ENCODE measurements at regions not wholly inside any gene's neighbourhood (a gene's known extent, or its start where the extent isn't known, plus 50 kb on each side); places are given as distances from the start of the nearest gene placed in this dataset.

GRCh38 chr2:155692856-155693255, 639.7 kb downstream of the NR4A2 start (continued):
- TF ChIP-seq, protein P1, sequence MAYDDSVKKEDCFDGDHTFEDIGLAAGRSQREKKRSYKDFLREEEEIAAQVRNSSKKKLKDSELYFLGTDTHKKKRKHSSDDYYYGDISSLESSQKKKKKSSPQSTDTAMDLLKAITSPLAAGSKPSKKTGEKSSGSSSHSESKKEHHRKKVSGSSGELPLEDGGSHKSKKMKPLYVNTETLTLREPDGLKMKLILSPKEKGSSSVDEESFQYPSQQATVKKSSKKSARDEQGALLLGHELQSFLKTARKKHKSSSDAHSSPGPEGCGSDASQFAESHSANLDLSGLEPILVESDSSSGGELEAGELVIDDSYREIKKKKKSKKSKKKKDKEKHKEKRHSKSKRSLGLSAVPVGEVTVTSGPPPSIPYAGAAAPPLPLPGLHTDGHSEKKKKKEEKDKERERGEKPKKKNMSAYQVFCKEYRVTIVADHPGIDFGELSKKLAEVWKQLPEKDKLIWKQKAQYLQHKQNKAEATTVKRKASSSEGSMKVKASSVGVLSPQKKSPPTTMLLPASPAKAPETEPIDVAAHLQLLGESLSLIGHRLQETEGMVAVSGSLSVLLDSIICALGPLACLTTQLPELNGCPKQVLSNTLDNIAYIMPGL (CRISPR knock-in tag; IDR thresholded peaks at IDR 0.05; ENCODE audit: borderline replicate concordance), result no peak

DNA sequence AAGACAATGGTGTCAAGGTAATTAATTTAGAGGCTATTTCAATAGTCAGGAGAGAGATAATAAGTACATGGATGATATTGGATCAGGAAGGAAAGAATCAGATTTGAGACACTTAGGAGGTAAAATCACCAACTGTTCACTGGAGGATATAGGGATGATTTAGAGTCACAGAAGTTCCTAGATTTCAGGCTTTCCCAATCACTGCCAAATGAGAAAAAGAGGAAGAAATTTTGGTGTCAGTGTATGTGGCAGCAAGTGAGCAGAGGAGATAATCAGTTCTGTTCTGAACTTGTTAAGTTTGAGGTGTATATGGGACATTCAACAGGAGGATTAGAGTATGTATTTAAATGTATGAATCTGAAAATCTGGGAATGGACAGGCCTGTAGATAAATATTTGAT, 640.4 kb downstream of the NR4A2 start:
- ATAC-seq, result no peak
- no peak for FAIRE-seq
- Histone ChIP-seq H3K4me1 (no peaks in the 10 kb centered on the region), H3K27ac (no peak overlapping the region), H3K9me3 (no peaks in the 10 kb centered on the region), H3K4me3 (no peak overlapping the region), H3K4me2 (no peak overlapping the region)
- TF ChIP-seq HOXB5 (CRISPR knock-in tag; IDR thresholded peaks at IDR 0.05), result no peak
- no peak for TF ChIP-seq EHF (CRISPR knock-in tag; IDR thresholded peaks at IDR 0.05)
- no peak for TF ChIP-seq RAD21 (conservative IDR thresholded peaks at IDR 0.05 in 1 of 2, IDR thresholded peaks at IDR 0.05 in 1 of 2)
- TF ChIP-seq RNF2 (IDR thresholded peaks at IDR 0.05; ENCODE audit: borderline replicate concordance, low read depth), result no peak
- no peak for TF ChIP-seq CEBPB (IDR thresholded peaks at IDR 0.05)
- no peak for TF ChIP-seq NPAS2 (CRISPR knock-in tag; IDR thresholded peaks at IDR 0.05; ENCODE audit: borderline replicate concordance)
- TF ChIP-seq, protein P2, sequence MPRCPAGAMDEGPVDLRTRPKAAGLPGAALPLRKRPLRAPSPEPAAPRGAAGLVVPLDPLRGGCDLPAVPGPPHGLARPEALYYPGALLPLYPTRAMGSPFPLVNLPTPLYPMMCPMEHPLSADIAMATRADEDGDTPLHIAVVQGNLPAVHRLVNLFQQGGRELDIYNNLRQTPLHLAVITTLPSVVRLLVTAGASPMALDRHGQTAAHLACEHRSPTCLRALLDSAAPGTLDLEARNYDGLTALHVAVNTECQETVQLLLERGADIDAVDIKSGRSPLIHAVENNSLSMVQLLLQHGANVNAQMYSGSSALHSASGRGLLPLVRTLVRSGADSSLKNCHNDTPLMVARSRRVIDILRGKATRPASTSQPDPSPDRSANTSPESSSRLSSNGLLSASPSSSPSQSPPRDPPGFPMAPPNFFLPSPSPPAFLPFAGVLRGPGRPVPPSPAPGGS (IDR thresholded peaks at IDR 0.05), result no peak
- TF ChIP-seq NFE2L2 (conservative IDR thresholded peaks at IDR 0.05; ENCODE audit: low read length), result no peak
- DNase-seq (ENCODE audit: low read depth in 1 of 2, low spot score in 1 of 2), result no peak
- POLR2A ChIA-PET, result no interaction called here
- CTCF ChIA-PET, result no interaction called here

DNA sequence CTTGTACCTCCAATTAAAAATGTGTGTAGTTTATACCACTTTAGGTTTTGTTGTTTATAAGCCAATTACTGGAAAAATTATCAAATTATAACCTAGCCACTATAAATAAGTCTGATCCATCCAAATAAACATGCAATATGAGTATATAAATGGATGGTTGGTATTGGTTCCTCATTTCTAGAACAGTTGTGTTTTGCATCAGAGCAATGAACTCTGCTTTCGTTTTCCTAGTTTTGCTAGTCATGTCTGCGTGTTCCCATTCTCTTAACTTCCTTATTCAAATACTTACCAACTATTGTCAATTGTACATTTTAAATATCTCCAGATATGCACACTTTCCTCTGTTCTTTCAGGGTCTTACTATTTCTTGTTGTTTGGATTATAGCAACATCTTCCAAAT, 641.7 kb downstream of the NR4A2 start:
- no peak for DNase-seq (ENCODE audit: low read depth in 1 of 2, low spot score in 1 of 2)
- ChIA-PET POLR2A (no interaction called here), CTCF (no interaction called here)
- 14% methylated on average over 2 of the region's 2 CpGs for WGBS (ENCODE audit: missing lambda C conversion rate)
- FAIRE-seq, result no peak
- H3K4me2 ChIP-seq, result no peak overlapping the region
- ATAC-seq, result no peak
- no peak overlapping the region for H3K27ac ChIP-seq
- H3K4me3 ChIP-seq, result no peak overlapping the region
- no peaks in the 10 kb centered on the region for H3K4me1 ChIP-seq
- no peaks in the 10 kb centered on the region for H3K9me3 ChIP-seq
- TF ChIP-seq POLR2A (IDR thresholded peaks at IDR 0.05; ENCODE audit: low read length) (no peak), ZNF302 (CRISPR knock-in tag; IDR thresholded peaks at IDR 0.05) (no peak), ATOH8 (CRISPR knock-in tag; IDR thresholded peaks at IDR 0.05; ENCODE audit: low read depth) (no peak), PBX3 (IDR thresholded peaks at IDR 0.05) (no peak), RAD21 (conservative IDR thresholded peaks at IDR 0.05 in 1 of 2, IDR thresholded peaks at IDR 0.05 in 1 of 2) (no peak), RCOR1 (IDR thresholded peaks at IDR 0.05; ENCODE audit: low read depth, low read length) (no peak), RARB (CRISPR knock-in tag; IDR thresholded peaks at IDR 0.05) (no peak), ESRRA (IDR thresholded peaks at IDR 0.05; ENCODE audit: borderline replicate concordance, low read length) (no peak), HEYL (CRISPR knock-in tag; IDR thresholded peaks at IDR 0.05) (no peak), FOSB (CRISPR knock-in tag; IDR thresholded peaks at IDR 0.05) (no peak), CHD4 (IDR thresholded peaks at IDR 0.05; ENCODE audit: borderline replicate concordance) (no peak), MAZ (IDR thresholded peaks at IDR 0.05; ENCODE audit: borderline replicate concordance, low read depth, low read length) (no peak), HOXB5 (CRISPR knock-in tag; IDR thresholded peaks at IDR 0.05) (no peak)
- TF ChIP-seq, protein P3, sequence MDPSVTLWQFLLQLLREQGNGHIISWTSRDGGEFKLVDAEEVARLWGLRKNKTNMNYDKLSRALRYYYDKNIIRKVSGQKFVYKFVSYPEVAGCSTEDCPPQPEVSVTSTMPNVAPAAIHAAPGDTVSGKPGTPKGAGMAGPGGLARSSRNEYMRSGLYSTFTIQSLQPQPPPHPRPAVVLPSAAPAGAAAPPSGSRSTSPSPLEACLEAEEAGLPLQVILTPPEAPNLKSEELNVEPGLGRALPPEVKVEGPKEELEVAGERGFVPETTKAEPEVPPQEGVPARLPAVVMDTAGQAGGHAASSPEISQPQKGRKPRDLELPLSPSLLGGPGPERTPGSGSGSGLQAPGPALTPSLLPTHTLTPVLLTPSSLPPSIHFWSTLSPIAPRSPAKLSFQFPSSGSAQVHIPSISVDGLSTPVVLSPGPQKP (IDR thresholded peaks at IDR 0.05; ENCODE audit: low read depth, low read length), result no peak
- TF ChIP-seq, protein P4, sequence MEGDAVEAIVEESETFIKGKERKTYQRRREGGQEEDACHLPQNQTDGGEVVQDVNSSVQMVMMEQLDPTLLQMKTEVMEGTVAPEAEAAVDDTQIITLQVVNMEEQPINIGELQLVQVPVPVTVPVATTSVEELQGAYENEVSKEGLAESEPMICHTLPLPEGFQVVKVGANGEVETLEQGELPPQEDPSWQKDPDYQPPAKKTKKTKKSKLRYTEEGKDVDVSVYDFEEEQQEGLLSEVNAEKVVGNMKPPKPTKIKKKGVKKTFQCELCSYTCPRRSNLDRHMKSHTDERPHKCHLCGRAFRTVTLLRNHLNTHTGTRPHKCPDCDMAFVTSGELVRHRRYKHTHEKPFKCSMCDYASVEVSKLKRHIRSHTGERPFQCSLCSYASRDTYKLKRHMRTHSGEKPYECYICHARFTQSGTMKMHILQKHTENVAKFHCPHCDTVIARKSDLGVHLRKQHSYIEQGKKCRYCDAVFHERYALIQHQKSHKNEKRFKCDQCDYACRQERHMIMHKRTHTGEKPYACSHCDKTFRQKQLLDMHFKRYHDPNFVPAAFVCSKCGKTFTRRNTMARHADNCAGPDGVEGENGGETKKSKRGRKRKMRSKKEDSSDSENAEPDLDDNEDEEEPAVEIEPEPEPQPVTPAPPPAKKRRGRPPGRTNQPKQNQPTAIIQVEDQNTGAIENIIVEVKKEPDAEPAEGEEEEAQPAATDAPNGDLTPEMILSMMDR (IDR thresholded peaks at IDR 0.05), result no peak
- TF ChIP-seq, protein P5, sequence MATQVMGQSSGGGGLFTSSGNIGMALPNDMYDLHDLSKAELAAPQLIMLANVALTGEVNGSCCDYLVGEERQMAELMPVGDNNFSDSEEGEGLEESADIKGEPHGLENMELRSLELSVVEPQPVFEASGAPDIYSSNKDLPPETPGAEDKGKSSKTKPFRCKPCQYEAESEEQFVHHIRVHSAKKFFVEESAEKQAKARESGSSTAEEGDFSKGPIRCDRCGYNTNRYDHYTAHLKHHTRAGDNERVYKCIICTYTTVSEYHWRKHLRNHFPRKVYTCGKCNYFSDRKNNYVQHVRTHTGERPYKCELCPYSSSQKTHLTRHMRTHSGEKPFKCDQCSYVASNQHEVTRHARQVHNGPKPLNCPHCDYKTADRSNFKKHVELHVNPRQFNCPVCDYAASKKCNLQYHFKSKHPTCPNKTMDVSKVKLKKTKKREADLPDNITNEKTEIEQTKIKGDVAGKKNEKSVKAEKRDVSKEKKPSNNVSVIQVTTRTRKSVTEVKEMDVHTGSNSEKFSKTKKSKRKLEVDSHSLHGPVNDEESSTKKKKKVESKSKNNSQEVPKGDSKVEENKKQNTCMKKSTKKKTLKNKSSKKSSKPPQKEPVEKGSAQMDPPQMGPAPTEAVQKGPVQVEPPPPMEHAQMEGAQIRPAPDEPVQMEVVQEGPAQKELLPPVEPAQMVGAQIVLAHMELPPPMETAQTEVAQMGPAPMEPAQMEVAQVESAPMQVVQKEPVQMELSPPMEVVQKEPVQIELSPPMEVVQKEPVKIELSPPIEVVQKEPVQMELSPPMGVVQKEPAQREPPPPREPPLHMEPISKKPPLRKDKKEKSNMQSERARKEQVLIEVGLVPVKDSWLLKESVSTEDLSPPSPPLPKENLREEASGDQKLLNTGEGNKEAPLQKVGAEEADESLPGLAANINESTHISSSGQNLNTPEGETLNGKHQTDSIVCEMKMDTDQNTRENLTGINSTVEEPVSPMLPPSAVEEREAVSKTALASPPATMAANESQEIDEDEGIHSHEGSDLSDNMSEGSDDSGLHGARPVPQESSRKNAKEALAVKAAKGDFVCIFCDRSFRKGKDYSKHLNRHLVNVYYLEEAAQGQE (IDR thresholded peaks at IDR 0.05), result no peak
- TF ChIP-seq, protein P6, sequence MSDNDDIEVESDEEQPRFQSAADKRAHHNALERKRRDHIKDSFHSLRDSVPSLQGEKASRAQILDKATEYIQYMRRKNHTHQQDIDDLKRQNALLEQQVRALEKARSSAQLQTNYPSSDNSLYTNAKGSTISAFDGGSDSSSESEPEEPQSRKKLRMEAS (IDR thresholded peaks at IDR 0.05), result no peak

Data from A549 (cell line).